GM18517 (cell line): ENCODE measurements at regions not wholly inside any gene's neighbourhood (a gene's known extent, or its start where the extent isn't known, plus 50 kb on each side); places are given as distances from the start of the nearest gene placed in this dataset.

Experiments used
- ATAC-seq: cut with Tn5 transposase; IDR thresholded peaks from one replicate; pipeline ENCODE4 v1.9.1; 2021; ENCODE audit warnings: mild to moderate bottlenecking, moderate library complexity; ENCODE audit not compliant: unreplicated experiment

DNA sequence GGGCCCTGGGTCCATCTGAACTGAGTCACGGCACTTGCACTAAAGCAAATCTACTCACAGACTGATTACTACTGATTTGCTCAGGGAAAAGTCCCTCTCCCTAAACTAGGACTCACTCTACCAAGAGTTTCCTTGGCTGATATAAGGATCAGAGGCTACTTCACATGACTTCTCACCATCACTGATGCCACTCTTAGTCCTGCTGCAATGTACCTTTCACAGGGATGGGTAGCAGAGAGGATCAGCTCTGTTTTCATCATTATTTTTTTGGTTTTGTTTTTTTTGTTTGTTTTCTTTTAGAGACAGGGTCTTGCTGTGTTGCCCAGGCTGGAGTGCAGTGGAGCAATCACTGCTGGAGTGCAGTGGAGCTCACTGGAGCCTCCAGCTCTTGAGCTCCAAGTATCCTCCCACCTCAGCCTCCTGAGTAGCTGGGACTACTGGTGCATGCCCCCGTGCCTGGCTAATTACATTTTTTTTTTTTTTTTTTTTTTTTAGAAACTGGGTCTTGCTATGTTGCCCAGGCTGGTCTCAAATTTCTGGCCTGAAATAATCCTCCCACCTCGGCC lies 200.6 kb downstream of the JCAD start:
- ATAC-seq: no peak

DNA sequence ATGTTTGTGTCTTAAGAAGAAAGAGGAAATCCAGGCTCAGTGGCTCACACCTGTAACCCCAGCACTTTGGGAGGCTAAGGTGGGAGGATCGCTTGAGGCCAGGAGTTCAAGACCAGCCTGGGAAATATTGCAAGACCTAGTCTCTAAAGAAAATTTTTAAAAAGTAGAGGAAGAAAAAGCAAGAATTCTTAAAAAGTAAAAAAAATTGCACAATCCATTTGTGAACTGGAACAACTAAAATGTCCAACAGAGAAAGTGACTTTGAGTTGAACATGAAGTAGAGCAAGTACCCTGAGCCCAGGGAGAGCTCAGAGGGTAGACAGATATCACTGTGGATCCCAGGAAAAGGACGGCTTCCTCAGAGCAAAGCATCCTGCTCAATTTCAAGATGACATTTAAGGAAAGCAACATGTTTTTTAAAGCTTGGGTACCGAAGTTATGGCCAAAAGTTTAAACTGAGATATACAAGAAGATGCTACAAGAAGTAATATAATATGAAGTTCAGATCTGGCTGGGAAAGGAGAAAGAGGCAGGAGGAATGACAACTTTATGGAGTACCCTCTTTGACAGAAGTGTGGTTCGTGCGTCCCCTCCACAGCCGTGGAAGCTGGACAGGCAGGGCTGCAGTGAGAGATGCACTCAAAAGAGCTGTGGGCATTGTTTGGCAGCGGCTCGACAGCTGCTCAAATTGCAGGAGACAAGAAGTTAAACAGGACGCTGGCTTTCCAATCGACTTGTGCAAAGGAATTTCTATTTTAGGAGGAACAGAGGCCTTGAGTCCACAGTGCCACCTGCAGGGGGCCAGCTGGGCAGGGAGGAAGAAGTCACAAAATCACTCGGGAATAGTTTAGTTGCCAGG lies 201.3 kb downstream of the JCAD start:
- no peak for ATAC-seq

DNA sequence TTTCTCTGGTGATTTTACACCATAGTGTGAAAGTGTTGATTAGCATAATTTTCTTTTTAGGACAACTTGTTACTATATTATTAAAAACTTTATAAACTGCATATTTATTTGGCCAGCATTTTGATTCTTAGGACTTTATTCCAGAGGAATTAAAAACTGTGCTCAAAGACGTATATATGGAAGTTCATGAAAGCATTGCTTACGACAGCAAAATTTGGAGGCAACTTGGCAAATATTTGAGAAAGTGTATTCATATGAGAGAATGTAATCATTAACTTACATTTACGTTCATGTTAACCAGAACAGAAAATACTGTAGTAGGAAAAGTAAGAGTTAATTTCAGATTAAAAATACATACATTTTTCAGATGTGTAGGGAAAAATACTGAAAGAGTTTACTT lies 203.1 kb downstream of the JCAD start:
- ATAC-seq: no peak

DNA sequence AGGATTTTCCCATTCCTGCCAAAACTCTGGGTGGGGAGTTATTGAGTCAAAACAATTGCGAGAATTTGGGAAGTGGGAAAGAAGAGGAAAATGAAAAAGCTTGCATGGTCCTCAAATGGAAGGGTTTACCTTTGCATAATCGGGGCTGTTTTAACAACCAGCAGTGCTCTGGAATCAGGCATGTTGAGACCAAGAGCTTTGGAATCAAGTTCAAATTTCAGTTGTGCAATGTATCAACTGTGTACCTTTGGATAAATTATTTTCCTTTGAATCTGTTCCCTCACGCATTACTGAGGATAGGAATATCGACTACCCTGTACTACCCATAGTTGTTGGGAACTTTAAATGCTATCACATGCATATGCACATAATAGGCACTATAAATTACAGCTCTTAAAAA lies 205.5 kb downstream of the JCAD start:
- ATAC-seq: no peak

DNA sequence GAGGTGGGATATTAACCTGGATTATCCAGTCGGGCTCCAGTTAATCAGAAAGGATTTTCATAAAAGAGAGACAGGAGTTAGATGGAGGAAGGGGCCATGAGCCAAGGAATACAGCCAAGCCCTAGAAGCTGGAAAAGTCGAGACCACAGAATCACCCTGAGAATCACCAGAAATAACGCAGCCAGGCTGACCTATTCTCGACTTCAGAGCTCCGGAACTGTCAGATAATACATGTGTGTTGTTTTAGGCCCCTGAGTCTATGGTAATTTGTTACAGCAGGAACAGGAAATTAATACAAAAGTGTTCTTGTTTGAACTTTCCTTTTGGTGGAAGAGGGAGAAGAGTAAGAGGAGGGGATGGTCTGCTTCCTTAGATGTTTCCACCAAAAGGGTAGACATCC lies 208.1 kb downstream of the JCAD start:
- no peak for ATAC-seq

DNA sequence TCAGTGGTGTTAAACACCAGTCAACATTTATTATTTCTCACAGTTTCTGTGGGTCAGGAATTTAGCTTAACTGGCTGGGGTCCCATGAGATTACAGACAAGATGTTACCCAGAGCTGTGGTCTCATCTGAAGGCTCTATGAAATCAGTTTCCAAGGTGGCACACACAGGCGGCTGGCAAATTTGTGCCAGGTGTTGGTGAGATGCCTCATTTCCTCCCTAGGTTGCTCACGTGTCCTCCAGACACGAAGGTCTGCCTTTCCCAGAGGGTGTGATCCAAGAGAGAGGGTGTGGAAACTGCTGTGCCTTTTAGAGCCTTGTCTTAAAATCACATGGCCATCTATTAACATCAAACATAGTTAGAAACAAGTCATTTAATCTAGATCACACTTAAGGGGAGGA lies 209.0 kb downstream of the JCAD start:
- ATAC-seq: no peak

DNA sequence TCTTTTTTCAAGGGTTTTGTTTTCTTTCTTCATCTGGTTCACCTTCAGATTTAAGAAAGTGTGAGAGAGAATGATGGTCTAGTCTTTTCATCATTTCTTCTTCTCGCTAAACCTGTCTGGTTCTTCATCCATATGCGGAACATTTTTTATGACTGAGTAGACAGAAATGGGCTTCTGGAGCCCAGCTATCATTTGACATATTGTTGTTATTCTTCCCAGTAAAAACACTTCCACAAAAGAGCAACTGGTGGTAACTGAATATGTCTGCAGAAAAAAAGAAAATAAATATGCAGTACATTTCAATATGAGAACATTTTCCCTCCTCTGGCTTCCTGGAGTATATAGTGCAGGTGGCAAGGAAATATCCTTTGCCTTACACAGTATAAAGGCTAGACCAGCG lies 209.5 kb downstream of the JCAD start:
- ATAC-seq: no peak

DNA sequence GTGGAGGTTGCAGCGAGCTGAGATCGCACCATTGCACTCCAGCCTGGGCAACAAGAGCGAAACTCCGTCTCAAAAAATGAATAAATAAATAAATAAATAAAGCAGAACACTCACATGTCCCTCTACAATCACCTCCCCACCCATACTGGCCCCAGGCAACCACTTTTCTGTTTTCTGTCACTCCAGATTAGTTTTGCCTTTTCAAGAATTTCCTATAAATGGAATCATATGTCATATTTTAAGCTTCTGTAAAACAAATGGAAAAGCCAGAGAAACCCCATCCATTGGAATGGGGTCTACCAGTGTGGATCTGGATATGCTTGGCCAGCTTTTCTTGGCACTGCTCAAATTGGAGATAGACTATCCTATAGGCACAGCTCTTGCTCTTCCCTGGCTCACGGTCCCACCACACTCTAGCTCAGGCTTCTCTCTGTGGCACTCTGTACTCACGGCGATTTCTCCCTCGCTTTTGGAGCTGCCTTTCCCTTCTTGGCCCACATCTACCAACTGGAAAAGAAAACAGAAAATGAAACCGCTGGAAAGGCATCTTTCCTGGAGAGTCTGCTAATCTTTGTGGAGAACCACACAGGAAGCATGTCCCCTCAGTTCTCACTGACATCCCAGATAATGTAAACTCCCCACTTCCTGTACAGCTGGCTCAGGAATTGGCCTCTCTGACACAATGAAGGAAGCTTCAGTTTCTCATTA lies 210.1 kb downstream of the JCAD start:
- no peak for ATAC-seq

DNA sequence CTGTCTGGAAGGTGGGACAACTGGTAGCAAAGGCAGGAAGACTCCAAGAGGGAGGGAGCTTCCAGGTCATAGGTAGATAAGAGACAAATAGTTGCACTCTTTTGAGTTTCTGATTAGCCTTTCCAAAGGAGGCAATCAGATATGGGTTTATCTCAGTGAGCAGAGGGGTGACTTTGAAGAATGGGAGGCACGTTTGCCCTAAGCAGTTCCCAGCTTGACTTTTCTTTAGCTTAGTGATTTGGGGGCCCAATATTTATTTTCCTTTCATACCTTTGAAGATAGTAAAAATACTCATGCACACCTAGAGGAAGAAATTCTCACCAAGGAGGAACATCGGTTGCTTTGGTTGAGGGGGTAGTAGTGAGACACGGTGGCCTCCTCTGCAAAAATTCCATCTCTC lies 212.1 kb upstream of the SVIL start:
- no peak for ATAC-seq

DNA sequence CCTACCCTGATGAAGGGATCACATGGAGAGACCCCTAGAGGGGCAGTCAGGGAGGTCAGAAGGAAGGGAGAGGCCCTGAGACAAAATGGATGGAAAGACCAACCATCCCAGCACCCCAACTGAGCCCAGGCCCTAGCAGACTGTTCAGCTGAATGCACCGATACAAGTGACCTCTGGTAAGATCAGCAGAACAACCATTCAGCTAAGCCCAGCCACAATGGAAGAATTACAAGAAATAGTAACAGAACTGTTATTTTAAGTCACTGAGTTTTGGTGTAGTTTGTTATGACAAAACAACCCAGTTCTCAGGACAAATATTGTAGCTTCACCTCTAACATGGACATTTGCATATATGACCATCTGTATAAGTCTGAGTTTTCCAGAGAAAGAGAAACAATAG lies 210.4 kb upstream of the SVIL start:
- no peak for ATAC-seq

DNA sequence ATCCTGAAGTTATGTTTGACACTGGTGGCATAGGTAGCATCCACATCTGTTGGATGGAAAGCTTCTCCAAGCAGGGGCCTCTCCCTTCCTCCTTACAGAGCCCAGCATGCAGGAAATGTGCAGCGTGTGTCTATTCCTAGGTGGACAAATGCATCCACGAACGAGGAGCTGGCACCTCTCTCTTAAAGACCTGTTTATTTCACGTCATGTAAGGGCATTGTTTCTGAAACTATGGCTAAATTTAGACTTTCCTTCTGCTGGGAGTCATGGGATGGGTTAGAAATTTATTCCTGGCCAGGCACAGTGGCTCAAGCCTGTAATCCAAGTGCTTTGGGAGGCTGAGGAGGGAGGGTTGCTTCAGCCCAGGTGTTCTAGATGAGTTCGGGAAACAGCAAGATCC lies 208.4 kb upstream of the SVIL start:
- ATAC-seq: no peak

DNA sequence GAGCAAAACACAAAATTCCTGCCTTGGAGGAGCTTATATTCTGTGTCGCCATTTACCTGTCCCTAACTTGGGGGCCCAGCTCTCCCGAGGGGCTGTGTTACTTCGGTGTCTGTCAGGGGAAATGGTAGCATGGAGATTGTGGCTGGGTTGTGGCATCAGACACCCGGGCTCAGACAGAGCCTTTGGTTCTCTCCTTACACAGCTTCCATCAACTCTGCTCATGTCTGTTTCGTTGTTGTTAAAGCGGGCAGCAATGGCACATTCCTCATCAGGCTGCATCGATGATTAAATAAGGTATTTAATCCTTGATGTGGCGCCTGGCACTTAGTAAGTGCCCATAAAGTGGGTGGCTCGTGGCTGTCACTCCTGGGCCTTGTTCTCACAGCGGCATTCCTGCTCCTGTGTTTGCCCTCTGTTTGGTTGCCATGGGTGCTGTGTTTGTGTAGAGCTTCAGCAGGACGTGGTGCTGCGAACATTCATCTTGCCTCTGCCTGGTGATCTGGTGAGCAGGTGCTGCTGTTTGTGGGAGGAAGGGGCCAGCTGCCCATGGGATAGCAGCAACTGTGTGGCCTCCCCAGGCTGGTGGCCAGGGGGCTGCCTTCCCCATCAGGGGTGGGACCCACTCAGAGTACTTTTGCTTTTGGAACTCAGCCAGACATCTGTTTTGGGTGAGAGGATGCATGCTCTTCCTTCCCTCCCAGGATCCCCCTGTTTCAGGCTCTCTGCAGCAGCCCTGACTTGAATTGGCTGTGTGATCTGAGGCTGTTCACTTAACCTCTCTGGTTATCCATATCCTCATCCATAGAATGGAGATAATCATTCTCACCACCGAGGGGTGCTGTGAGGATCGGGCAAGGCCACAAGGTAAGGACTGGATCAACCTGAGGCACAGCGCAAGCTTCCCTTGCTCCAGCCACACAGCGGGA lies 207.2 kb upstream of the SVIL start:
- no peak for ATAC-seq

DNA sequence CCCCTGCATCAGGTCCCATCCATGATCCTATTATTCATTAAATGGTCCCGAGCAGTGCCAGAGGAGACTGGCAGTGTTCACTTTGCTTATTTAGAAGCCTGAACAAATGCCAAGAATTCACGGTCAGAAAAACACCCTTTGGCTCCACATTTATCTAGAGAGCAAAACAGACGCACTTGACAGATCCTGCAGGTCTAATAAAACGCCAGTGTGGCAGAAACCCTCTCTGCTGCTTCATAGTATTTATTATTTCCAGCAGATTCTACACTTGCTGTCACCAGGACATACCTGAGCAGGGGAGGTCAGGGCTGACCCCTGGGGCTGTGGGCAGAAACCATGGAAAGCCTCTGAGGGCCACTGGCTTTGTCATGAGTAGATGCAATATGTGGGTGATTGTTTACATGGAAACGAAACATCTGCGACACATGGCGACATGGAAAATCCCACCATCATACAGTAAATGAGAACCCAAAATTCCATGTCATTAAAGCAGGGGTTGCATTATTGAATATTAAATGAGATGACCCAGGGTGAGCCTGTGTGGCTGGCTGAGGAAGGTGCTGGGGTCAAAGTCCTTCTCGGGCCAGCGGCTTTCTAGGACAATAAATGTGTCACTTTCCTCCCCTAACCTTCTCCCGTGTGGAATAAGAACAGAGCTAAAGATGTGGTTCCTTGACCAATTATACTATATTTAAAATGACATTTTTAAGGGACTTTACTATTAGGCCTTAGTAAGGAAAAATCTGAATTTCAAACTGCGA lies 205.9 kb upstream of the SVIL start:
- ATAC-seq: no peak

DNA sequence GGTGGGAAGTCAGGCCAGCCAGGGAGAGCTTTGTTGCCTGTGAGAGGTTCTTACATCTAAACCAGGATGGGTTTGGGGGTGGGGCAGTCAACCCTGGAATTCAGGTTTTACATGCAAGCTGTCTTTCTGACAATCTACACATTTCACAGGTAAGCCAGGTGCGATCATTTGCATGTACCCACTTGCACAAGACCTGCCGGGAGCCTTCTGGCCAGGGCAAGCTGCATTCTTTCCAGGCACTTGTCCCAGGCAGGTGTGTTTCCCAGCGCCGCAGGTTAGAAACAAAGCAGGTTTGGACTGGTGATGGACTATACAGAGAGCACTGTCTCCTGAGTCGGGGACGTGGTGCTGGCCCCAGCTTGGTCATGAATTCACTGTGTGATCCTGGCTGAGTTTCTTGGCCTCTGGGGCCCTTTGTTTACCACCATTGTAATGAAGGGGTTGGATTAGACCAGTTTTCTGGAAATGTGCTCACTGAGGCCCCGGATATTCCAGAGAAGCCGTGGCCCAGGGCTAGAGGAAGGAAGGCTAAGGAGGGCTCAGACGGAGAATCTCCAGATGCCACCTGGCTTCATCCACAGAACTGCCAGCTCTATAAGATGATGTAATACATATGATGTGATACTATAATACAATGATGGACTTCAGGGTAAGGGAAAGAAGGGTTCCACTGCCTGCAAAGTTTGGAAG lies 205.2 kb upstream of the SVIL start:
- no peak for ATAC-seq

DNA sequence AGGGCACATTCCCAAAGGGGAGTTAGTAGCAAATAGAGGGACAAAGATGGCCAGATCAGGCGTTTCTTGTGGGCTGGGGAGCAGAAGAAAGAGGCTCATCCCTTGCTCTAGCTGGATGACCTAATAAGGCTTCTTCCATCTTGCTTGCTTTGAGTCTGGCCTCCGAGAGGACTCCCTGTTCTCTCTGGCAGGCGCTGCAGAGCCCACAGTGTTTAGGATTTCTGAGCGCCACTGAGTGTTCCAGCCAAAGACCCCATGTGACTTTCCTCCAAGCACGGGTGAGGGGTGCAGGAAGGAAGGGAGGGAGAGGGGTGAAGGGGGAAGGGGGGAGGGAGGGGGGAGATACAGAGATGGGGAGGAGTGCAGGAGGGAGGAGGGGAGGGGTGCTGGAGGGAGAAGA lies 203.8 kb upstream of the SVIL start:
- no peak for ATAC-seq

DNA sequence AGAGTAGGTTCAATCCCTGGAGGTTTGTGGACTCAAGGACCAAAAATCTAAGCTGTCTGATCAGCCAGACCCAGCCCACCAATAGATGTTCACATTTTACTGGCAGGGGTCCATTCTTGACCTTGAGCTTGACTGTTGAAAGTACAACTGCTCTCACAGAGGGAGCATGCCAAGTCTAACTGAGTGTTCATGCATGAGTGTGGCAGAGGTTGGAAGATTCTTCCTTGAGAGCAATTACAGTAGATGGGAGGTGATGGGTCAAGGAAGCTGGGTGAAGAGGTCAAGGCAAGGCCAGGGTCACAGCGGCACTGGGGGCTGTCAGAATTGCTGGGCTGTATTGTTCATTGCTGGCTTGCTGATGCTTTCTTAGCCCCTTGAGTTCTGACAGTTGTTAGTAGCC lies 202.8 kb upstream of the SVIL start:
- ATAC-seq: no peak

DNA sequence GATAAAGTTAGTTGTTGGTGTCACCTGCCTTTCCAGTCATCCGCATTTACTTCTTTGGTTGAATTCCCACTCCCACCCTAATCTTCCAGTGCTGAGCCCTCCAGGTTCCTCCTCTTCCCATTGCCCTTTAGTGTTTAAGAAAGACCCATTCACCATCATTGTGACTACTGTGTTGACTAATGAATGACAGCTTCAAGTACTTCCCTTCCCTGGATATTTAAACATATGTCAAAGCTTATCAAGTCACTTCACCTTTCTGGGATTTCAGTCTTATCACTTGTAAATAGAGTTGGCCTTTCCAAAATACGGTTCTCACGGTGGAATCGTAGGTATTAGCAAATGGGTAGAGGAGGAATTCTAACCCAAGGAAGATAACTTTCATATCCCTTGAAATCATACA lies 201.6 kb upstream of the SVIL start:
- ATAC-seq: no peak

DNA sequence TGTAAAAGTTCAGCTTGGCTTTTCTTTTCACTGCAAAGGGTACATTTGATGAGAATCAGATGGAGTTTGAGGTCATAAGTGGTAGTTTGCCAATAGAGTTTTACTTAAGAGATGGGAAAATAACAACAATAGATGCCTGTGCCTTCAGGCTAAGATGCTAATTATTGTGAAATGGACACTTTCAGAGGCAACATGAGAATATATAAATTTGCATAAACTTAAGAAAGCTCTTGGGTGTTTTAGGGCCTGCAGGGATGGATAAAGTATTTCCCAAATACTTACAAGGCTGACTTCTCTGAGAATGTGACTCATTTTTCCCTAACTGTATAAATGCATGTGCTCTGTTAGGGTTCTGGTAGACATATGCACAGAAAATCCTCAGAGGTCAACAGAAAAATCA lies 200.3 kb upstream of the SVIL start:
- ATAC-seq: no peak

DNA sequence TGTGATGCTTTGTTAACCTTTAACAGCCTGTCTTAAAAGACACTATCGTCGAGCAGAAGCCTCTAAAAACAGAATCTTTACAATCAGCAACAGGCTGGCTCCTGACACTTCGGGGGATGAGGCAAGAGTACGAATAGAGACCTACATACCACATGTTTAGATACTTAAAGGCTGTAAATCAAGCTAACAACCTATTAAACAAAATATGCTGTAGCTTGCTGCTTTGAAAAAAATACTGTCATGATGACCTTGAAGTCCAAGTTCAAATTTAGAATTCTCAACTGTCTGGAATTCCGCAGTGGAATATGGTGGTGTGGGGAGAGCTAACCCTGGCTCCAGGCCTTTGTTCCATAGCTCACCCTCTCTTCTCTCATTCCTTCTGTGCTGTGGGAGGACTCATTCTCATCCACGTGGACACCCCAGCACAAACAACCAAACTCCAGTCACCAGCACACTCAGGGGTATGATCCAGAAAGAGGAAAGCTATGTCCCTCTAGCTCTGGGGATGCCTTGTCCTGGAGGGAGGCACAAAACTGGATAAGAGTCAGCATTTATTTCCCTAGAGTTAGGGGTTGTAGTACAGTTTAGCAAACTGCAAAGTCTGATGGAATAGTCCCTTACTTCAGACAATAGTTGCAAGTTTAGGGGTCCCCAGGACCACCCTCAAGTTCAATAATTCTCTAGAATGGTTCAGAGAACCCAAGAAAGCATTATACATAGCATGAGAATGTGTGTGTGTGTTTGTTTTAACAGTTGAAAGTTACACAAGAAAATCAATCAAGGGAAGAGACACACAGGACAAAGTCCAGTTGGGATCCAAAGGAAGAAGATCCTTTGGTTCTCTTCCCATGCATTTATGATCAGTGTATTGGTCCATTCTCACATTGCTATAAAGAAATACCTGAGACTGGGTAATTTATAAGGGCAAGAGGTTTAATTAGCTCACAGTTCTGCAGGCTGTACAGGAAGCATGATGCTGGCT lies 196.1 kb upstream of the SVIL start:
- no peak for ATAC-seq
